Activated B cell treated with CpG ODN at 0.5 μM for 24 hours (primary cell): ENCODE measurements at regions not wholly inside any gene's neighbourhood (a gene's known extent, or its start where the extent isn't known, plus 50 kb on each side); places are given as distances from the start of the nearest gene placed in this dataset.

ENCODE experiments used
- ATAC-seq: fragments of 200-7000 bp; cut with Tn5 transposase; one replicate; pipeline ENCODE4 v1.10.0; 2021; ENCODE audit warnings: low read depth, mild to moderate bottlenecking, moderate library complexity
- CTCF ChIA-PET: fragments of 350-600 bp; sonication (Branson Sonifier 250); formaldehyde crosslinking; loops from one replicate; lab custom pipeline; 2021; ENCODE audit warnings: antibody characterized with exemption; lab: Charles Lee
- POLR2A ChIA-PET: fragments of 350-600 bp; sonication (Branson Sonifier 250); formaldehyde crosslinking; loops from one replicate; lab custom pipeline; 2021; ENCODE audit warnings: antibody characterized with exemption; lab: Charles Lee
- DNase-seq: peaks from one replicate; pipeline ENCODE4 v3.0.0; 2022
- H3K27ac Mint-ChIP-seq: one replicate; pipeline ENCODE4 v1.8.0; 2020; ENCODE audit warnings: mixed read lengths
- H3K27me3 Mint-ChIP-seq: one replicate; pipeline ENCODE4 v1.8.0; 2021; ENCODE audit warnings: mixed read lengths
- H3K36me3 Mint-ChIP-seq: one replicate; pipeline ENCODE4 v1.8.0; 2021; ENCODE audit warnings: low read depth, mixed read lengths
- H3K4me1 Mint-ChIP-seq: one replicate; pipeline ENCODE4 v1.8.0; 2021; ENCODE audit warnings: mixed read lengths
- H3K4me3 Mint-ChIP-seq: one replicate; pipeline ENCODE4 v1.8.0; 2020; ENCODE audit warnings: mild to moderate bottlenecking, mixed read lengths
- H3K9me3 Mint-ChIP-seq: one replicate; pipeline ENCODE4 v1.8.0; 2020; ENCODE audit warnings: mixed read lengths
- CTCF ChIP-seq: fragments of 200-600 bp; IDR thresholded peaks from one replicate; pipeline ENCODE4 v1.8.0; 2022; ENCODE audit warnings: antibody characterized with exemption, mild to moderate bottlenecking
- intact Hi-C: fragments of 100-400 bp; cut with micrococcal nuclease; formaldehyde crosslinking; loops from one replicate; pipeline ENCODE4 v1.15.1; 2024

GRCh38 chr12:98220636-98221035, 294.8 kb upstream of the TMPO start:
- ChIA-PET POLR2A (no interaction called here), CTCF (no interaction called here)

GRCh38 chr12:98221243-98221808, 294.1 kb upstream of the TMPO start:
- ChIA-PET CTCF (no interaction called here), POLR2A (no interaction called here)
- Mint-ChIP-seq H3K27ac (no peak overlapping the region), H3K27me3 (peaks cover 5% of the 10 kb centered on the region), H3K4me3 (no peak overlapping the region), H3K36me3 (no peaks in the 10 kb centered on the region), H3K4me1 (no peaks in the 10 kb centered on the region), H3K9me3 (no peaks in the 10 kb centered on the region)
- DNase-seq (no peak), ATAC-seq (no peak)
- no peak for TF ChIP-seq CTCF
- intact Hi-C loops, result no loop called here

More at GRCh38 chr12:98220636-98221035, 294.8 kb upstream of the TMPO start:
- no peaks in the 10 kb centered on the region for H3K36me3 Mint-ChIP-seq
- no peaks in the 10 kb centered on the region for H3K4me1 Mint-ChIP-seq
- H3K4me3 Mint-ChIP-seq, result no peak overlapping the region
- peaks cover 5% of the 10 kb centered on the region for H3K27me3 Mint-ChIP-seq
- DNase-seq (no peak), ATAC-seq (no peak)
- no peaks in the 10 kb centered on the region for H3K9me3 Mint-ChIP-seq
- H3K27ac Mint-ChIP-seq, result no peak overlapping the region
- no peak for TF ChIP-seq CTCF
- intact Hi-C loops, result no loop called here

DNA sequence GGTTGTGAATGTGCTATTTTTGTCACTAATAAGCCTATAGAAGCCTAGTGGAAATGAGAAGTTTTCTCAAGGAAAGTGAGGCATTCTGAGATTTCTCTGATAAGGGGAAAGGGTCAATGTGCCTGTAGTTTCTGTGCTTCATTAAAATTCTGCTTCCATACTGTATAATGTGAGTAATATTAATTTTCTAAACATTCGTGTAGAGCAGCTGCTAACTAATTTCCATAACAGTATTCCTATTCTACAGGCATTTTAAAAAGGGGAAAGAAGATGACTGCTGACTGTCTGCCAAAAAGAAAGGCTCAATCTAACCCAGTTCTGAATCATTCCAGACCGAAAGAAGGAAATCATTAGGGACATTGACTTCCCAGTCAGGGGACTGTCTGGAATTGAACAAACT, 293.3 kb upstream of the TMPO start:
- Mint-ChIP-seq H3K27ac (no peak overlapping the region), H3K36me3 (no peaks in the 10 kb centered on the region), H3K4me1 (no peaks in the 10 kb centered on the region), H3K9me3 (no peaks in the 10 kb centered on the region), H3K27me3 (peaks cover 5% of the 10 kb centered on the region), H3K4me3 (no peak overlapping the region)
- ATAC-seq, result no peak
- no peak for DNase-seq
- intact Hi-C loops, result no loop called here
- POLR2A ChIA-PET, result no interaction called here
- CTCF ChIA-PET, result no interaction called here
- no peak for TF ChIP-seq CTCF

DNA sequence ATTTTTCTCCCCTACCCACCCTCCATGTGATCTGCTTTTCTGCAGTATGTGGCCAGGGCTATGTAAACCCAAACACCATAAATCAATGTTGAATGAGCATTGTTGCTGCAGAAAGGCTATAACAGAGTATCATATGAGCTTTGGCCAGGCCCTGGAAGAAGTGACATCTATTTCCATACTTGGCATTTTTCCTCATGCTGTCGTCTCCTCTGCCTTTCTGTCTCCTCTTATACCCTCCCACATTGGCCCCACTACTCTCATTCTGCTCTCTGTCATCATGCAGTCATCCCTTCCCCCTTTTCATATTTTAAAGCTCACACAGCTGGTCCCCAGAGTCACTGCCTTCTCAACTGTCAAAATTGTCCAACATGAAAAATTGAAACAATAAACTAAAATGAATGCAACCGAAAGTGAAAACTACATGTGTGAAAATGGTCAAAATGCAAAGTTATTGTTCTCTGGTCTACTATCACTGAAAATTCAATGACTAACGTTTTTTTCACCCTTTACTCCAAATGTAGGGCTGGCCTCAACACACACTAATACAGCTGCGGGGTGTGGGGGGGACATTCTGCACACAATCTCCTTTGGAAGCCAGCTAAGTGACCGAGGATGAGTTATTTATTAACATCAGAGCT, 290.7 kb upstream of the TMPO start:
- no peak for ATAC-seq
- ChIA-PET CTCF (no interaction called here), POLR2A (no interaction called here)
- intact Hi-C loops, result no loop called here
- H3K27me3 Mint-ChIP-seq, result peaks cover 10% of the 10 kb centered on the region
- no peaks in the 10 kb centered on the region for H3K4me1 Mint-ChIP-seq
- H3K9me3 Mint-ChIP-seq, result no peaks in the 10 kb centered on the region
- TF ChIP-seq CTCF, result no peak
- H3K36me3 Mint-ChIP-seq, result no peaks in the 10 kb centered on the region
- DNase-seq, result no peak
- H3K4me3 Mint-ChIP-seq, result no peak overlapping the region
- no peak overlapping the region for H3K27ac Mint-ChIP-seq

DNA sequence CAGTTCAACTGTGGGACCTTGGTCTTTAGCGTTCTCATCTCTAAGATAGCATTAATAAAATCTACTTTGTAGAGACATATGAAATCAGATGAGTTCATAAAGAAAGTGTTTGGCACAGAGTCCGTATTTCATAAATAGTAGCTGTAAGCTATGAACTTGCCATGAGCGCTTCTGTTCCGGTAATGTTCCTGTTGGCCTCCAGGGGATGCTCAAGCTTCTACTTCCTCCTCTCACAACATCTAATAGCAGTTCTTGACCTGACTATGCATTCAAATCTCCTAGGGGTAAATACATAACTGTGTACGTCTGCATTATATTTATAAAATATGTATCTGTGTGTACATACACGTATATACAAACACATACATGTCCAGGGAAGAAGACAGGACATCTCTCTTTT, 288.2 kb upstream of the TMPO start:
- no peak overlapping the region for H3K27ac Mint-ChIP-seq
- H3K27me3 Mint-ChIP-seq, result peaks cover 4% of the 10 kb centered on the region
- ChIA-PET CTCF (no interaction called here), POLR2A (no interaction called here)
- H3K4me1 Mint-ChIP-seq, result no peaks in the 10 kb centered on the region
- intact Hi-C loops, result no loop called here
- DNase-seq (no peak), ATAC-seq (no peak)
- H3K9me3 Mint-ChIP-seq, result no peaks in the 10 kb centered on the region
- H3K4me3 Mint-ChIP-seq, result no peak overlapping the region
- no peak for TF ChIP-seq CTCF
- H3K36me3 Mint-ChIP-seq, result no peaks in the 10 kb centered on the region
